Ishikawa (cell line): ENCODE measurements at regions not wholly inside any gene's neighbourhood (a gene's known extent, or its start where the extent isn't known, plus 50 kb on each side); places are given as distances from the start of the nearest gene placed in this dataset.

Source experiments
- CEBPB ChIP-seq: IDR thresholded peaks from 2 replicates; pipeline ENCODE4 v1.6.1; 2012
- CREB1 ChIP-seq: IDR thresholded peaks from 2 replicates; pipeline ENCODE4 v1.6.1; 2012; ENCODE audit warnings: low read depth
- EGR1 ChIP-seq: IDR thresholded peaks from 2 replicates; pipeline ENCODE4 v1.6.1; 2012
- EP300 ChIP-seq: IDR thresholded peaks from 2 replicates; pipeline ENCODE4 v1.6.1; 2012; ENCODE audit warnings: borderline replicate concordance
- FOXM1 ChIP-seq: IDR thresholded peaks from 2 replicates; pipeline ENCODE4 v1.6.1; 2012; ENCODE audit warnings: low read depth, borderline replicate concordance
- MAX ChIP-seq: IDR thresholded peaks from 2 replicates; pipeline ENCODE4 v1.6.1; 2012
- NFIC ChIP-seq: IDR thresholded peaks from 2 replicates; pipeline ENCODE4 v1.6.1; 2012
- RAD21 ChIP-seq: IDR thresholded peaks from 2 replicates; pipeline ENCODE4 v1.6.1; 2012; ENCODE audit warnings: low read depth
- REST ChIP-seq: IDR thresholded peaks from 2 replicates; pipeline ENCODE4 v1.6.1; 2012; ENCODE audit warnings: low read depth, mild to moderate bottlenecking
- TAF1 ChIP-seq: IDR thresholded peaks from 2 replicates; pipeline ENCODE4 v1.6.1; 2012; ENCODE audit warnings: low read depth, mild to moderate bottlenecking
- TCF12 ChIP-seq: IDR thresholded peaks from 2 replicates; pipeline ENCODE4 v1.6.1; 2012; ENCODE audit warnings: low read depth
- TEAD4 ChIP-seq: IDR thresholded peaks from 2 replicates; pipeline ENCODE4 v1.6.1; 2012
- USF1 ChIP-seq: IDR thresholded peaks from 2 replicates; pipeline ENCODE4 v1.6.1; 2012
- YY1 ChIP-seq: IDR thresholded peaks from 2 replicates; pipeline ENCODE4 v1.6.1; 2012; ENCODE audit warnings: low read depth
- ZBTB7A ChIP-seq: IDR thresholded peaks from 2 replicates; pipeline ENCODE4 v1.6.1; 2012; ENCODE audit warnings: low read depth

GRCh38 chr5:44252545-44252944 lies 136.7 kb downstream of the FGF10 start:
- TF ChIP-seq USF1 (no peak), EP300 (no peak), FOXM1 (no peak), RAD21 (no peak), EGR1 (no peak), YY1 (no peak), MAX (no peak), REST (no peak), ZBTB7A (no peak), NFIC (no peak), CREB1 (no peak), TAF1 (no peak)

- no peak for TF ChIP-seq CEBPB
- TF ChIP-seq EGR1 = no peak
- TF ChIP-seq TCF12 = no peak
- TF ChIP-seq RAD21 = no peak
These were observed 142.2 kb downstream of the FGF10 start for GRCh38 chr5:44246986-44247385.

GRCh38 chr5:44245935-44246334 lies 143.3 kb downstream of the FGF10 start:
- TF ChIP-seq CREB1 (no peak), MAX (no peak), EP300 (no peak), RAD21 (no peak), TCF12 (no peak), USF1 (no peak), TAF1 (no peak), ZBTB7A (no peak), CEBPB (no peak), TEAD4 (no peak)

- TF ChIP-seq MAX (no peak), TEAD4 (no peak), NFIC (no peak), TAF1 (no peak), EP300 (no peak), ZBTB7A (no peak), RAD21 (no peak), YY1 (no peak), TCF12 (no peak)
These were observed 146.4 kb downstream of the FGF10 start for GRCh38 chr5:44242791-44243190.

GRCh38 chr5:44236040-44236439 lies 153.2 kb downstream of the FGF10 start:
- TF ChIP-seq TCF12 = no peak
- no peak for TF ChIP-seq NFIC

- TF ChIP-seq RAD21 (no peak), TCF12 (no peak), TAF1 (no peak), EGR1 (no peak), USF1 (no peak)
These were observed 155.5 kb downstream of the FGF10 start for GRCh38 chr5:44233691-44234090.

- TF ChIP-seq TEAD4 (no peak), RAD21 (no peak), CEBPB (no peak), YY1 (no peak), FOXM1 (no peak), TCF12 (no peak), EGR1 (no peak), EP300 (no peak), REST (no peak), CREB1 (no peak)
These were observed 163.7 kb downstream of the FGF10 start for GRCh38 chr5:44225231-44226160.
